HEK293 (cell line): ENCODE measurements at regions not wholly inside any gene's neighbourhood (a gene's known extent, or its start where the extent isn't known, plus 50 kb on each side); places are given as distances from the start of the nearest gene placed in this dataset.

Experiments used
- ZNF274 ChIP-seq, 2 experiments: fragments of 200-500 bp in 1 of 2; fragments of 450-650 bp in 1 of 2; sonication (Bioruptor generic) in 1 of 2; formaldehyde crosslinking in 1 of 2; IDR thresholded peaks; 2 replicates each; pipeline versions ENCODE4 v1.5.1 to v1.6.1; 2014 to 2016; ENCODE audit warnings: borderline replicate concordance in 1 of 2, inconsistent platforms in 1 of 2, low read length in 1 of 2, missing biosample characterization in 1 of 2, missing genetic modification characterization in 1 of 2
- ZNF549 ChIP-seq: fragments of 450-650 bp; IDR thresholded peaks from 2 replicates; pipeline ENCODE4 v1.5.1; 2018; ENCODE audit warnings: missing biosample characterization, missing genetic modification characterization, mild to moderate bottlenecking, inconsistent platforms, moderate library complexity
- ZNF580 ChIP-seq: fragments of 450-650 bp; formaldehyde crosslinking; IDR thresholded peaks from 2 replicates; pipeline ENCODE4 v1.5.1; 2016; ENCODE audit warnings: missing biosample characterization, missing genetic modification characterization
- ZNF791 ChIP-seq: fragments of 450-650 bp; formaldehyde crosslinking; IDR thresholded peaks from 2 replicates; pipeline ENCODE4 v1.5.1; 2016; ENCODE audit warnings: missing biosample characterization, missing genetic modification characterization
- TF ChIP-seq, protein P1 (sequence below): fragments of 450-650 bp; formaldehyde crosslinking; IDR thresholded peaks from 2 replicates; pipeline ENCODE4 v1.5.1; 2016; ENCODE audit warnings: missing biosample characterization, missing genetic modification characterization

- TF ChIP-seq ZNF580 (tag by site-specific recombination) = no peak
- TF ChIP-seq, protein P1, sequence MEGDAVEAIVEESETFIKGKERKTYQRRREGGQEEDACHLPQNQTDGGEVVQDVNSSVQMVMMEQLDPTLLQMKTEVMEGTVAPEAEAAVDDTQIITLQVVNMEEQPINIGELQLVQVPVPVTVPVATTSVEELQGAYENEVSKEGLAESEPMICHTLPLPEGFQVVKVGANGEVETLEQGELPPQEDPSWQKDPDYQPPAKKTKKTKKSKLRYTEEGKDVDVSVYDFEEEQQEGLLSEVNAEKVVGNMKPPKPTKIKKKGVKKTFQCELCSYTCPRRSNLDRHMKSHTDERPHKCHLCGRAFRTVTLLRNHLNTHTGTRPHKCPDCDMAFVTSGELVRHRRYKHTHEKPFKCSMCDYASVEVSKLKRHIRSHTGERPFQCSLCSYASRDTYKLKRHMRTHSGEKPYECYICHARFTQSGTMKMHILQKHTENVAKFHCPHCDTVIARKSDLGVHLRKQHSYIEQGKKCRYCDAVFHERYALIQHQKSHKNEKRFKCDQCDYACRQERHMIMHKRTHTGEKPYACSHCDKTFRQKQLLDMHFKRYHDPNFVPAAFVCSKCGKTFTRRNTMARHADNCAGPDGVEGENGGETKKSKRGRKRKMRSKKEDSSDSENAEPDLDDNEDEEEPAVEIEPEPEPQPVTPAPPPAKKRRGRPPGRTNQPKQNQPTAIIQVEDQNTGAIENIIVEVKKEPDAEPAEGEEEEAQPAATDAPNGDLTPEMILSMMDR = no peak
- no peak for TF ChIP-seq ZNF274 (IDR thresholded peaks at IDR 0.05; ENCODE audit: low read length)
- no peak for TF ChIP-seq ZNF274 (tag by site-specific recombination; IDR thresholded peaks at IDR 0.05; ENCODE audit: borderline replicate concordance)
- TF ChIP-seq ZNF549 (tag by site-specific recombination) = no peak
- TF ChIP-seq ZNF791 = no peak
These were observed 128.7 kb upstream of the ECI2 start for GRCh38 chr6:4264081-4264480.
